HPDE6-E6E7 (cell line): ENCODE measurements at regions not wholly inside any gene's neighbourhood (a gene's known extent, or its start where the extent isn't known, plus 50 kb on each side); places are given as distances from the start of the nearest gene placed in this dataset.

Source experiments
- DNase-seq: peaks from one replicate; pipeline ENCODE4 v3.0.0; 2011; ENCODE audit warnings: missing footprints; ENCODE audit errors: extremely low spot score

DNA sequence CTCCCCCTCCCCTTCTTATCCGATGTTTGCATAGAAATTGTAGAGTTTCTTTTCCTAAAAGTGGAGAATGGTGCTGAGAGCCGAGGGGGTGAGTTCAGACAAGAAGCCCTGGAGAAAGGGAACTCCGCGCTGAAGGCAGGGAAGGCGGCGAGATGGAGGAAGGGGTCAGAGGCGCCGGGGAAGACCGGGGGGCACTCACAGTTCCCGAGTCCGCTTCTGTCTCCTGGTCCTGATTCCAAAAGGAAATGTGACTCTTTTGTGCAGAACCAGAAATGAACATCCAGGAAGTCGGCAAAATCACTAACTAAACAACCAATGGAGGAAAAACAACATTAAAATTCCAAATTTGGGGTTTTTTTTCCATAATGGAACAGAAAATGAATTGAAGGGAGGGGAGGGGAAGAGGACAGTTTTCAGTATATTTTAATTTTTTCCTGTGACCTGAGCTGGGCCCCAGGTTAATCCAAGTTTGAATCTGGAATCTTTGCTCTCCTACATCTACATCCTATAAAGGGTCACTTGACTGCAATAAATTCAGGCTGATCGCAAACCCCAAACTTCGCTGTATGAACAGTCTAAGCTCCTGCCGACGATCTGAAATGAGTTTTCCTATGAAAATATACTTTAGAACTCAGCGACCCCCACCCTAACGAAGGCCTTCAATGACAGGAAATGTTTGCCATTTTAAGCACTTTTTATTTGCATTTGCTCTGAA, 252.3 kb downstream of the C16orf95 start:
- DNase-seq, result no peak

- no peak for DNase-seq
Observed at GRCh38 chr16:87065446-87066132, 251.6 kb downstream of the C16orf95 start.

DNA sequence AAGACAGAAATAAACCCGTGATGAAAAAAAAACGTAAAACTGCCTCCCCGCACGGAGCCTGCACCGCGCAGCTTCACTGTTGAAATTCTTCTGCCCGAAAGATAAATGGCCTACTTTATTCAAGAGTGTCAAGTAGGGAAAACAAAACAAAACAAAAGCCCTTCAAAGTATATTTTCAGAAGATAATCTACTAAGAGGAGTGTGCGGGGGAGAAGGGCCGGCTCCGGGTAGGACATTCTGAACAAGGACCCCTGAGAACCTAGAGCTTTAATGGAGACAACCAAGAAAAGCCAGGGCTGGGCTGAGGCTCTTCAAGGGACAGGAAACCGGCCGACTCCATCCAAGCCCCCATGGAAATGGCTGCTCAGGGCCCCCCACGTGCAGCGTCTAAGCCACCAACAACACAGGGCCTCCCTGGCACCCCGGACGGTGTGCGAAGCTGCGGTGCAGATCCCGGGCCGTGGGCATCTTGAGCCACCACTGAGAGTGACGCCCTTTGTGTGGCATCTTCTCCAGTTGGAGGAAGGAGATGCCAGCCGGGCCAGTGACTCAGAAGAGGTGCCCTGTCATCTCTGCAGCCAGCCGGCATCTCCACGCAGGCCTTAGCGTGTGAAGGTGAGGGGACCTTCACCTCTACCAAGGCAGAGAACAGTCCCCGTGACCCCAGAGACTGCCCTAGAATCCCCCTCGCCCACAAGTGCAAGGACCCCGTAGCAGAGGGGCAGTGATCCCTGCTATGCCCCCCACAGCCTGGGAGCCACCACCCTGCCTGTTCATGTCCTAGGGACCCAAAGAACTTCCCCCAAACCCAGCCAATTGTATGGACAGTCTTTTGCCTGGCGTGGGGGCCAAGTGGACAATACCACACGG, 250.8 kb downstream of the C16orf95 start:
- DNase-seq, result no peak

- DNase-seq, result no peak
Observed at GRCh38 chr16:87067003-87067556, 250.1 kb downstream of the C16orf95 start.

DNA sequence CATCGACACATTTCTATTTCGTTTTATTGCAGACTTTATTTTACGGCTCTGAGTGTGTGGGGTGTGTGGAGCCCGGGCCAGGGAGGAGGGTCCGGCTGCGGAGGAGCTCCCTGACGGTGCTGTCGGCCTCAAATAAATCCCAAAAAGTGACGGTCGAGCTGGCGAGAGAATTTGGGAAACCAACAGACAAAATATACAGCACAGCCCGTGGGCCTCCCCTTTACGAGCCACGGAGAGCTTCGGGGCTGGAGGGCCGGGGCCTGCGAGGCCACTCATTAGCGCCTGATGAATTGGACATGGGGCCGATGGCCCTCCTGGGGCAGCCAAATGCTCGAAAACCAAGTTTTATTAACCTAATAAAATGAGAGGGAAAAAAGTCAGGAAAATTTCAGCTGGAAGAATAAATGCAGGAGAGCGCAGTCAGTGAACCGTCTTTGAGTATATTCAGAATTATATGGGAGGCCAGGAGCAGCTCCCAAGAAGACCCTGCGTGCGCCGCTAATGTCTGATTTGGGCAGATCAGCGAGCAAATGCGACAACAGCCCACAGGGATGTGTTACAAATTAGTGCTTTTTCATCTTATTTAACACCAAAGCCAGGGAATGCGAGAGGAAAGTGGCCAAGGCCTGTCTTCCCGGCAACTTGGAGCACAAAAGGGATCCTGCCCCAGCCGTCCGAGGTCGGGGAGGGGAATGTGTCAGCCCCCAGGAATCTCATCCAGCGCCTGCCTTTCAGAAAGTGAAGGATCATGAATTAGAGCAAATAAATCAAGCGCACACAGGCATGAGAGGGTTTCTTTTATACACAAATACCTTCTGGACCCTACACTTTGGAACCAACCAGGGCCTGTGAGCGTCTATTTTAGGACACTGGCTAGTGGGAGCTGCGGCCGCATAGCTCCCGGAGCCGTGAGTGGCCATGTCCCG, 249.1 kb downstream of the C16orf95 start:
- no peak for DNase-seq

DNA sequence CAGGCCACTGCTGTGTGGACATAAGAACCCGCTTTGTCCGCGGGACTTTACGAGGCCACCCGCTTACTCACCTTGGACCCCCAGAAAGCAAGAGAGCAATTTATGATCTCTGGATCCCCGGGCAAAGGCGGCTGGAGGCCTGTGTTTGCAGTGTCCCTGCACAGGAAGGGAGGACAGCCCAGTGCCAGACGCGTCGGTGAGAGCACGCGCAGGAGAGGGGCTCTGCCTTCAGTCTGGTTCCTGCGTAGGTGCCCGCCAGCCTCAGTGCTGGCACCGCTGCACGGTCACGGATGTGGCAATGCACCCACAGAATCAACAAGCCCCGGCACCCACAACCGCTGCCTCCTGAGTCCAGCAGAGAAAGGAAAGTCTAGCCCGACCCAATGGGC, 248.4 kb downstream of the C16orf95 start:
- DNase-seq, result no peak

GRCh38 chr16:87070657-87071056, 246.5 kb downstream of the C16orf95 start:
- no peak for DNase-seq

GRCh38 chr16:87072101-87072500, 245.1 kb downstream of the C16orf95 start:
- no peak for DNase-seq

DNA sequence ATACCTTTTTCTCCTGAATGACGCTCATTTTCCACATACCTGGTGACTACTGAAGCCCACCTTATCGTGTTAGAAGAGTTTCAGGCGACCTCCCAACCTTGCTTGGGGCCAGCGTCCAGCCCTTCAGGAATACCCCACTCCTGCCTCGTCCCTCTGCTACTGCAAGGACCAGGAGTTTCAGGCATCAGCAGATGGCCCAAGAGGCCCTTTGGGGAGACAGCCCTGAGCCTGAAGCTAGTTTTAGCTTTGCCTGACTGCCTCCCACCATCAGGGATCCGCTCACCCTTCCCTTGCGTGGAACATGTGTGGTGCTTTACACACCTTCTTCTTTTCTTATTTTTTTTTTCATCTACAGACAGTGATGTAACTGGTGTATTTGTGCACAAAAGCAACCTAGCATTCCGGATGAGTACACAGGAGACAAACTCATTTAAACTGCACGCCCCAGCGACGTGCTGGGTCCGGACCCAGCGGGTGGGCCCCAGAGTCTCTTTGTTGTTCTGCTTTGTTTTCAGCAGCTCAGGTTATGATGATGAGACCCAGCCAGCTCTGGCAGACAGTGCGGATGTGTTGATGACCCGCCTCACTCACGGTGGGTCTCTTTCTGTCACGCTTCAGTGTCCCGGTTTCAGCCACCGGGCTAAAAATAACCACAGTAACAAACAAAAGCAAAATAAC, 242.4 kb downstream of the C16orf95 start:
- no peak for DNase-seq

DNA sequence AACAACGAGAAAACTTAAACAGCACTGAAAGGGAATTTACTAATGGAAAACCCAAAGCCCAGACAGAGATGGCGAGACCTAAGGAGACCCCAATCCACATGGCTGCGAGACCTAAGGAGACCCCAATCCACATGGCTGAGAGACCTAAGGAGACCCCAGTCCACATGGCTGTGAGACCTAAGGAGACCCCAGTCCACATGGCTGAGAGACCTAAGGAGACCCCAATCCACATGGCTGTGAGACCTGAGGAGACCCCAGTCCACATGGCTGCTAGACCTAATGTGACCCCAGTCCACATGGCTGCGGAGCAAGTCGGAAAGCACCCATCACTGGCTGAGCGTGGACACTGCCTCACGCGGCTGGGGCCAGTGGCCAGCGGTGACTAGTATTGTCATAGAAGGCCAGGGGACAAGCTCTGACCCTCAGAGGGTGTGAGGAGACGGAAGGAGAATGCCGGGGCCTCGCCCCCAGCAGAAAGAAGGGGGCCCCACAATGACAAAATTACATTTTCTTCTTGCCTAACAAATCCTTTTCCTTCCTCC, 241.8 kb downstream of the C16orf95 start:
- DNase-seq, result no peak

DNA sequence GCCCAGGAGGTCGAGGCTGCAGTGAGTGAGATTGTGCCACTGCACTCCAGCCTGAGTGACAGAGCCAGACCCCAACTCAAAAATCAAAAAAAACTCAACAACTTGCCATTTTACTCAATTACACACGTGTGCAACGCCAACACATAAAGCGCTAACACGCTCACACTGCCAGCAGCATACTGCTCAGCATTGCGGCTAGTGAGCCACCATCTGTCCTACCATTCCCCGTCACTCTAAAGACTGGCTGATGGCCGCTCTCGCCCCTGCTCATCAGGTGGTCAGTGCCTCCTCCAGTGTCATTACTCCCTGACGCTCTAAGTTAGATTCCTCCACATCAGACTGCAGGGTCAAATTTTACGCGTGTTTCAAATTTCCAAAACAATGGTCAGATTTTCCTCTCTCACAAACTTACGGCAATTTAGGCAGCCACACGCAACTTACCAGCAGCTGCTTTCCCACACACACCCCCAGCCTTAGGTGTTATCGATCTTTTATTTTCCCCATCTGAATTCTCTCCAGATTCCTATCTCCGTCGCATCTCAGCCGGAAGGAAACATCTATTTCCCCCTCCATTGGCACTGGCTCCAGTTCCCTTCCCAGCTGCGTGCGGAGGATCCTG, 240.8 kb downstream of the C16orf95 start:
- no peak for DNase-seq

- no peak for DNase-seq
Observed at GRCh38 chr16:87076950-87077749, 240.0 kb downstream of the C16orf95 start.

DNA sequence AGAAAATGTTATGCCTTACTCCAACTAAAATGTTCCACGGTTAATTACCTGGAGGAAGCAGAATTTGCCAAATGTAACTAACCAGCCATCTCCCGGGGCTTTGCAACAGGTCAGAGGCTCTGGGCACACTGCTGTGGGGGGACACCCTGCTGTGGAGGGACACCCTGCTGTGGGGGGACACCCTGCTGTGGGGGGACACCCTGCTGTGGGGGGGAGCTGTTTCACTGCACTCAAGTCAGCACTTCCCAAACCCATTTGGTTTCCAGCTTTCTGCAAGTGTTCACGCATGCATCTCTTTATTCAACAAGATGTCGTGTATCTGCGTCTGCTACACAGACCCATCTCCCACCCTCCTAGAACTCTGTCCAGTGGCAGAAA, 239.5 kb downstream of the C16orf95 start:
- no peak for DNase-seq

DNA sequence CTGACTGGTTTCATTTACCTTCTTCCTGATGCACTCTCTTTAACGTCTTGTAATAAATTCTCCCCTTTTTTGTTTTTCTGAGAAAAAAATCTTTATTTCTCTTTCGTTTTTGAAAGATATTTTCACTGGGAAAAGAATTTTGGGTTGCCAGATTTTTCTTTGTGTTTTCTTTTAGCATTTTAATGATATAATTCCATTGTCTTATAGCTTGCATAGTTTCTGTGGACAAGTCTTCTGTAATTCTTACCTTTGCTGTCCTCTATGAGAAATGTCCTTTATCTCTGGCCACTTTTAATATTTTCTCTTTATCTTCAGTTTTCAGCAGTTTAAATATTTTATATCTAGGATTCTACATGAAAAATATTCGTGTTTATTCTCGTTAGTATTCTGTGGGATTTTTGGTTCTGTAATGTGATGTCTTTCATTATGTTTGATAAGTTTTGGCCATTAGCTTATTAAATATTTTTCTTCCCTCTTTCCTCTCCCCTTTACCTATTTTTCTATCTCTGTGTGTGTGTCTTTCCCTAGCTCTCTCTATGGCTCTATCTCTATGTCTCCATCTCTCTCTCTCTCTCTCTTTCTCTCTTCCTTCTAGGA, 236.5 kb downstream of the C16orf95 start:
- DNase-seq, result no peak

GRCh38 chr16:87085441-87085840, 231.8 kb downstream of the C16orf95 start:
- no peak for DNase-seq

DNA sequence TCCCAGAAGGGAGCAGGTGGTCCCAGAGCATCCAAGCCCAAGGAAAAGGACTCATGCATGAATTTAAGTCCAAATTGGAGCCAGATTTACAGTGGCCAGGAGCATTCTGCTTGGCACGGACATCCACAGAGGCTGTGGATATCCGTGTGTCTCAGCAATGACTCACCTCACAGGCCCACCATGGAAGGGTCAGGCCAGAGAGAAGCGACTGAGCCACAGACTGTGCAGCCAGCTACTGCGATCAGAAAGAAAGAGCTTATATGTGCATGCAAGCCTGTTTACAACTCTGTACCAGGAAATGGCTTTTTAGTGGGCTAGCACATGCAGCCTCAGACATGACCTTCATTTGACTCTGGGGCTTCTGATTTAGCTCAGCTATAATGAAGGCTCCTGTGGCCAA, 231.0 kb downstream of the C16orf95 start:
- no peak for DNase-seq

DNA sequence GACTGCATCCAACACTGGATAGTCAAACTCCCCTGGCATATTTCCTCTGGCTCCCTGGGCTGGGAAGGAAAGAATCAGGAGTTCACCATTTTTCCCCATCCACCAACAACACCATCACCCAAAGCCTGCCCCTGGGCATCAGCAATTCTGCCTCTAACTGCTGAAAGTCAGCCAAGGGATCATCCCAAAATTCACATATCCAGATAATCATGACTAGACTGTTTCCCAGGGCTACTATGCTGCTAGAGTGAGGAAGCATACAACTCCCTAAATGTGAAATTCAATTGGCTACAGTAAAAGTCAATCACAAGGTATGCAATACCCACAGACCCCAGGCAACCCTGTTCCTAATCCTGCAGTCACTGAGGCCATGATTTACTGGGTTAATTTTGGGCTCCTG, 230.6 kb downstream of the C16orf95 start:
- DNase-seq, result no peak

DNA sequence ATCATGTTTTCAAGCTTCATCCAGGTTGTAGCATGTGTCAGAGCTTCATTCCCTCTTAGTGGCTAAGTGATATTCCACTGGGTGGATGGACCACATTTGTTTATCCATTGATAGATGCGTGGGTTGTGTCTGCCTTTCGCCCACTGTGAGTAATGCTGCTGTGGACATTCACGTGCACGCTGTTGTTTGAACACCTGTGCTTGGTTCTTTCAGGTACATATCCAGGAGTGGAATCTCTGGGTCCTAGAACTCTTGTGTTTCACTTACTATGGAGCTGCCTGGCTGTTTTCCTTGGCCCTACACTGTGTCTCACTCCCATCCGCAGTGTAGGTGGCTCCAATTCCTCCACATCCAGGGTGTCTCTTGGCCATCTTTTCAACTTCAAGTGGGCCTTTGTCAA, 224.2 kb downstream of the C16orf95 start:
- DNase-seq, result no peak
